ENCODE measurements at regions not wholly inside any gene's neighbourhood (a gene's known extent, or its start where the extent isn't known, plus 50 kb on each side); places are given as distances from the start of the nearest gene placed in this dataset.

DNA sequence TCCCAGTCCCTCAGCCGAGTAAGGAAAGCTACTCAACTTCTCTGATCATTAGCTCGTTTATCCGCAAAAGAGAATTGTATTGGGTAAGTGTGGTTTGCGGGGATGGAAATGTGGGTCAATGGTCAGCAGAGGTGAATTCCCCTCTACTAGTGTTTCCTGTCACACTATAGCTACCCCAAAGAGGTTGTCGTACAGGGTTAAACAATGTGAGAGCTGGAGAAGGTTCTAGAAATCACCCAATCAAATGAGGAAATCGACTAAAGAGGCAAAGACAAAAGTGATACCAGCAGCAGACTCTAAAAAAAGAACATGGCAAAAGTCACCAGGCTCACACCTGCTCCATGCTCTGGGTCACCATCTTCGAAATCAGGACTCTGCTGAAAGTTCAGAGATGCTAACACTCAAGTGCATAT, 144.7 kb upstream of the ITGA4 start:
- no peak for TF ChIP-seq EP300 (IDR thresholded peaks at IDR 0.05; ENCODE audit: low read depth)
- TF ChIP-seq POLR2AphosphoS5 (IDR thresholded peaks at IDR 0.05): no peak
- TF ChIP-seq, protein P1, sequence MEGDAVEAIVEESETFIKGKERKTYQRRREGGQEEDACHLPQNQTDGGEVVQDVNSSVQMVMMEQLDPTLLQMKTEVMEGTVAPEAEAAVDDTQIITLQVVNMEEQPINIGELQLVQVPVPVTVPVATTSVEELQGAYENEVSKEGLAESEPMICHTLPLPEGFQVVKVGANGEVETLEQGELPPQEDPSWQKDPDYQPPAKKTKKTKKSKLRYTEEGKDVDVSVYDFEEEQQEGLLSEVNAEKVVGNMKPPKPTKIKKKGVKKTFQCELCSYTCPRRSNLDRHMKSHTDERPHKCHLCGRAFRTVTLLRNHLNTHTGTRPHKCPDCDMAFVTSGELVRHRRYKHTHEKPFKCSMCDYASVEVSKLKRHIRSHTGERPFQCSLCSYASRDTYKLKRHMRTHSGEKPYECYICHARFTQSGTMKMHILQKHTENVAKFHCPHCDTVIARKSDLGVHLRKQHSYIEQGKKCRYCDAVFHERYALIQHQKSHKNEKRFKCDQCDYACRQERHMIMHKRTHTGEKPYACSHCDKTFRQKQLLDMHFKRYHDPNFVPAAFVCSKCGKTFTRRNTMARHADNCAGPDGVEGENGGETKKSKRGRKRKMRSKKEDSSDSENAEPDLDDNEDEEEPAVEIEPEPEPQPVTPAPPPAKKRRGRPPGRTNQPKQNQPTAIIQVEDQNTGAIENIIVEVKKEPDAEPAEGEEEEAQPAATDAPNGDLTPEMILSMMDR (IDR thresholded peaks at IDR 0.05): no peak
- TF ChIP-seq POLR2A (IDR thresholded peaks at IDR 0.05): no peak
- no peaks in the 10 kb centered on the region for H3K27me3 ChIP-seq
- no peaks in the 10 kb centered on the region for H3K36me3 ChIP-seq
- in situ Hi-C loops (cut with MboI; ENCODE audit: low pct_ligation_motif_present in 1 of 4, low pct_unique_long_range_greater_than_20kb in 1 of 4, low sequenced_read_pairs in 3 of 4) (no loop called here), intact Hi-C loops (cut with DNase I; ENCODE audit: low total_unique reads) (no loop called here)
- no peak overlapping the region for H3K4me3 ChIP-seq
- peak overlapping the region; percentile 36 to 68 (median 62) for H3K27ac ChIP-seq
- peak; percentile 21 for DNase-seq
- H3K9me3 ChIP-seq: no peaks in the 10 kb centered on the region
- 67 to 68% methylated on average over 6 to 7 of the region's 7 CpGs for WGBS, 2 donors (ENCODE audit: low coverage in 1 of 2)
- peaks cover 0 to 6% (median 0%) of the 10 kb centered on the region in 4 donors for H3K4me1 ChIP-seq

GRCh38 chr2:181313845-181314244, 143.3 kb upstream of the ITGA4 start:
- peak overlapping the region in 1 of 4 donors; percentile 36 for H3K27ac ChIP-seq
- no peaks in the 10 kb centered on the region for H3K36me3 ChIP-seq
- H3K9me3 ChIP-seq: no peaks in the 10 kb centered on the region
- intact Hi-C loops (cut with DNase I; ENCODE audit: low total_unique reads) (no loop called here), in situ Hi-C loops (cut with MboI; ENCODE audit: low pct_ligation_motif_present in 1 of 4, low pct_unique_long_range_greater_than_20kb in 1 of 4, low sequenced_read_pairs in 3 of 4) (no loop called here)
- no peaks in the 10 kb centered on the region for H3K27me3 ChIP-seq
- peaks cover 0 to under 1% (median 0%) of the 10 kb centered on the region in 4 donors for H3K4me1 ChIP-seq
- 65 to 67% methylated on average over 1 of the region's 1 CpG for WGBS, 2 donors (ENCODE audit: low coverage in 1 of 2)
- no peak for TF ChIP-seq POLR2A (IDR thresholded peaks at IDR 0.05)
- TF ChIP-seq, protein P1 (IDR thresholded peaks at IDR 0.05): no peak
- no peak for TF ChIP-seq EP300 (IDR thresholded peaks at IDR 0.05; ENCODE audit: low read depth)
- no peak for TF ChIP-seq POLR2AphosphoS5 (IDR thresholded peaks at IDR 0.05)
- H3K4me3 ChIP-seq: no peak overlapping the region
- no peak for DNase-seq

- intact Hi-C loops (cut with DNase I; ENCODE audit: low total_unique reads): no loop called here
- in situ Hi-C loops (cut with MboI; ENCODE audit: low pct_ligation_motif_present in 1 of 4, low pct_unique_long_range_greater_than_20kb in 1 of 4, low sequenced_read_pairs in 3 of 4): no loop called here
- no peak overlapping the region for H3K27ac ChIP-seq
These were observed 142.6 kb upstream of the ITGA4 start for GRCh38 chr2:181314551-181314950.

GRCh38 chr2:181317511-181317910, 139.7 kb upstream of the ITGA4 start:
- no peaks in the 10 kb centered on the region for H3K36me3 ChIP-seq
- no peaks in the 10 kb centered on the region for H3K9me3 ChIP-seq
- no peak overlapping the region for H3K27ac ChIP-seq
- intact Hi-C loops (cut with DNase I; ENCODE audit: low total_unique reads): no loop called here
- DNase-seq: no peak
- TF ChIP-seq POLR2AphosphoS5 (IDR thresholded peaks at IDR 0.05) (no peak), EP300 (IDR thresholded peaks at IDR 0.05; ENCODE audit: low read depth) (no peak), POLR2A (IDR thresholded peaks at IDR 0.05) (no peak)
- TF ChIP-seq, protein P1 (IDR thresholded peaks at IDR 0.05): no peak
- H3K4me3 ChIP-seq: no peak overlapping the region
- WGBS, 2 donors (ENCODE audit: low coverage in 1 of 2): 70 to 78% methylated on average over 3 of the region's 3 CpGs
- H3K27me3 ChIP-seq: no peaks in the 10 kb centered on the region
- in situ Hi-C loops (cut with MboI; ENCODE audit: low pct_ligation_motif_present in 1 of 4, low pct_unique_long_range_greater_than_20kb in 1 of 4, low sequenced_read_pairs in 3 of 4): no loop called here
- no peaks in the 10 kb centered on the region for H3K4me1 ChIP-seq

More at GRCh38 chr2:181314551-181314950, 142.6 kb upstream of the ITGA4 start:
- no peak for TF ChIP-seq POLR2A (IDR thresholded peaks at IDR 0.05)
- TF ChIP-seq, protein P1 (IDR thresholded peaks at IDR 0.05): no peak
- no peak for TF ChIP-seq POLR2AphosphoS5 (IDR thresholded peaks at IDR 0.05)
- TF ChIP-seq EP300 (IDR thresholded peaks at IDR 0.05; ENCODE audit: low read depth): no peak
- Histone ChIP-seq H3K4me3 (no peak overlapping the region), H3K27me3 (no peaks in the 10 kb centered on the region), H3K9me3 (no peaks in the 10 kb centered on the region), H3K4me1 (no peaks in the 10 kb centered on the region), H3K36me3 (no peaks in the 10 kb centered on the region)
- no peak for DNase-seq
